Erythroblast (primary cell): ENCODE measurements at regions not wholly inside any gene's neighbourhood (a gene's known extent, or its start where the extent isn't known, plus 50 kb on each side); places are given as distances from the start of the nearest gene placed in this dataset.

ENCODE experiments used
- GATA1 ChIP-seq: IDR thresholded peaks from 2 replicates; pipeline ENCODE4 v1.6.1; 2011; ENCODE audit warnings: low read depth, mild to moderate bottlenecking, control low read depth, low read length, moderate library complexity
- POLR2A ChIP-seq: IDR thresholded peaks from 2 replicates; pipeline ENCODE4 v1.6.1; 2011; ENCODE audit warnings: mild to moderate bottlenecking, low read length

DNA sequence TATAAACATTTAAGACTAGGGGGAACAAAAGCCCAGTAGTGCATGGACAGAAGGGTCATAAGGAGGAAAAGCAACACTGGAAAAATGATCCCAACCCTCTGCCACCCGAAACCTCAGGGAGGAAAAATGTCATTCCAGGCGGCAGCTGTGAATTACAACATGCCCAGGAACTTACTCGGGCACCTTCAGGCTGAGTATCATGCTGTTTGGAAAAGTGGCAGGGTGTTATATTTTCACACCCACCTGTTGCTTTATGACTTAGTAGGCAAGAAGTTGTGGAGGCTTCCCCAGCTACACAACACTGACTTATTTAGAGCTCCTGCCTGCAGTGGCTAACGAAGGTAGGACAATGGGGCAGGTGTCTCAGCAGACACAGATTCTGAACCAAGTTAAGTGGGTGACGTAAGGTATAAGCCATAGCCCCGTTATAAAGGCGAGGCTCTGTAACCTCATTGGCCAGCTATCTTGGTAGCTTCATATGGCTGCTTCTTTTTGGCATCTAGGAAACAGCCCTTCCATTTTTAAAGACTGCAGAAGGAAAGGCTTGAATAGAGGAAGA lies 96.1 kb upstream of the IFNG-AS1 start:
- TF ChIP-seq POLR2A (no peak), GATA1 (no peak)
